BLaER1 (cell line): ENCODE measurements at regions not wholly inside any gene's neighbourhood (a gene's known extent, or its start where the extent isn't known, plus 50 kb on each side); places are given as distances from the start of the nearest gene placed in this dataset.

Source experiments
- H3K27ac ChIP-seq: shearing (Covaris generic); formaldehyde crosslinking; 2 replicates; pipeline ENCODE4 v1.8.1; 2022
- H3K27me3 ChIP-seq: shearing (Covaris generic); formaldehyde crosslinking; 2 replicates; pipeline ENCODE4 v1.8.1; 2022
- H3K36me3 ChIP-seq: shearing (Covaris generic); formaldehyde crosslinking; 2 replicates; pipeline ENCODE4 v1.8.1; 2022
- H3K4me1 ChIP-seq: shearing (Covaris generic); formaldehyde crosslinking; 2 replicates; pipeline ENCODE4 v1.8.1; 2022
- H3K4me2 ChIP-seq: shearing (Covaris generic); formaldehyde crosslinking; 2 replicates; pipeline ENCODE4 v1.8.1; 2022
- H3K4me3 ChIP-seq: shearing (Covaris generic); formaldehyde crosslinking; 2 replicates; pipeline ENCODE4 v1.8.1; 2022
- H3K9ac ChIP-seq: shearing (Covaris generic); formaldehyde crosslinking; 2 replicates; pipeline ENCODE4 v1.8.1; 2022
- H3K9me3 ChIP-seq: shearing (Covaris generic); formaldehyde crosslinking; 2 replicates; pipeline ENCODE4 v1.8.1; 2022
- H4K20me1 ChIP-seq: shearing (Covaris generic); formaldehyde crosslinking; 2 replicates; pipeline ENCODE4 v1.8.1; 2022
- Cebpa-rat ChIP-seq: shearing (Covaris generic); IDR thresholded peaks from 2 replicates; pipeline ENCODE4 v1.8.1; 2022

DNA sequence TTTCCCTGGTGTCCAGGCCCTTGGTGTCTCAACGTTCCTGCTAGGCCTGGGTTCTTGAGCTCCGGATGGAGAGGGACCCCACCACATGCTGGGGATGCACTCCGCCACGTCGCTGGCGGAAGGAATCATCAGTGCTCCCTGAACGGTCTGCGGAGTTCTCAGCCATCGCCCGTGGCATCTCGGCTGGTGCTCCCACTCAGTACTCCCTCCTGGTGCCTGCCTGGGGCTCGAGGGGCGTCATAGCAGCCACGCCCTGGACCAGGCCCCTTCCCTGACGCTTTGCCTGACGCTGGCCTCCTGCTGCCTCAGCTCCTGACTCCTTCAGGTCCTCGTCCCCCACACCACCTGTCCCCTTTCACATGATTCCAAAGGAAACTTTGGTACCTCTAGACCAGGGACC is 95.9 kb upstream of the CIBAR2 start:
- H3K4me1 ChIP-seq = peaks cover 4% of the 10 kb centered on the region
- no peaks in the 10 kb centered on the region for H4K20me1 ChIP-seq
- no peaks in the 10 kb centered on the region for H3K27me3 ChIP-seq
- H3K4me3 ChIP-seq = no peak overlapping the region
- H3K36me3 ChIP-seq = no peaks in the 10 kb centered on the region
- no peak for TF ChIP-seq Cebpa-rat
- H3K9ac ChIP-seq = no peak overlapping the region
- no peak overlapping the region for H3K4me2 ChIP-seq
- H3K9me3 ChIP-seq = peaks cover 3% of the 10 kb centered on the region; the same call in 1 of the 2 replicates
- no peak overlapping the region for H3K27ac ChIP-seq

DNA sequence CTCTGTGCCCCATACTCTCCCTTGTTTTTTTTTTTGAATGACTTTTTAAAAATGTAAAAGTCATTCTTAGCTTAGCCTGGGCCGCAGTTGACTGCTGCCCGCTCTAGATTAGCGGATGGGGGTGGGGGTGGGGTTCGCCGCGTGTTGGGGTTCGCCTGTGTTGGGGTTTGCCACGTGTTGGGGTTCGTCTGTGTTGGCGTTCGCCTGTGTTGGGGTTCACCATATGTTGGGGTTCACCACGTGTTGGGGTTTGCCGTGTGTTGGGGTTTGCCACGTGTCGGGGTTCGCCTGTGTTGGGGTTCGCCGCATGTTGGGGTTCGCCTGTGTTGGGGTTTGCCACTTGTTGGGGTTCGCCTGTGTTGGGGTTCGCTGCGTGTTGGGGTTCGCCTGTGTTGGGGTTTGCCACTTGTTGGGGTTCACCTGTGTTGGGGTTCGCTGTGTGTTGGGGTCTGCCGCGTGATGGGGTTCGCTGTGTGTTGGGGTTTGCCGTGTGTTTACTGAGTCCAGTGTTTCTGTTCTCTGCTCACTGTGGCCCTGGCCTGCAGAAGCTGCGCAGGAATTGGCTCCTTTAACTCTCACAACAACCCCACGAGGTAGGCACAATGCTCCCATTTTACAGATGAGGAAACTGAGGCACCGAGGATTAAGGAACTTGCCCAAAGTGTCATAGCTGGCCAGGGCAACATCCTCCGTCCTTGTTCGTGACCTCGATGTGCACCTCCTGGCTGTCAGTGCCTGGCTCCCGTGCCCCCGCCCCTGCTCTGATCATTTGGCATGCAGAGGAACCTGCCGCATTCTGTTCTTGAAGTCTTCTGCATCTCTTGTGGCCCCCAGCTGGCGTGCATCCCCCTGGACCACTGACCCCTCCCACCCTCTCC is 96.6 kb upstream of the CIBAR2 start:
- H3K9me3 ChIP-seq = peaks cover 3% of the 10 kb centered on the region; the same call in 1 of the 2 replicates
- no peak for TF ChIP-seq Cebpa-rat
- no peak overlapping the region for H3K9ac ChIP-seq
- H3K4me1 ChIP-seq = peaks cover 6% of the 10 kb centered on the region; the same call in 1 of the 2 replicates
- no peaks in the 10 kb centered on the region for H3K36me3 ChIP-seq
- H4K20me1 ChIP-seq = no peaks in the 10 kb centered on the region
- H3K27me3 ChIP-seq = no peaks in the 10 kb centered on the region
- no peak overlapping the region for H3K4me3 ChIP-seq
- no peak overlapping the region for H3K4me2 ChIP-seq
- no peak overlapping the region for H3K27ac ChIP-seq

DNA sequence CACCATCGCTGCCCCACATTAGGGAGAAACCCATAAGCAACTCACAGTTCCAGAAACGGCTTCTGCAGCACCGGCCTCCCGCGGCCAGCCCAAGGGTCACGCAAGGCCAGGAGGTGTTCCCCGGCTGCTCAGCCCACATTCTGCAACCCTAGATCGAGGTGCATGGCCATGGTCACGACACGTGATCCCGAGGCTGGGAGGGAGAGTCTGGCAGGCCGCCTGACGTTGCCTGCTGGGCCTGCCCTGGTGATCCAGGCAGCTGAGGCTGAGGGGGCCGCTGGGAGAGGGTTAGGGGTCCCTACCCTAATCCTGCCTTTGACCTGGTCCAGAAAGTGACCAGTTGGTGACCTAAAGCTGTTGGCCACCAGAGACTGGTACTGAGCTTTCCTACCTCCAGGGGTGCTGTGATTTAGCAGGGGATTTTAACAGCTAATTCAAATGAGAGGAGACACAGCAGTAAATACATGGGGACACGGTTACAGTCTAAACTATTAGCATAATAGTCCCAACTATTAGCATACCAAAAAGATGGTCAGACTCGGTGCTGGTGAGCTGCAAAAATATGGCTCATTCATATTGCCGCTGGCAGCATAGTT is 97.4 kb upstream of the CIBAR2 start:
- peaks cover 7% of the 10 kb centered on the region; the same call in 1 of the 2 replicates for H3K4me1 ChIP-seq
- TF ChIP-seq Cebpa-rat = no peak
- H3K27ac ChIP-seq = no peak overlapping the region
- H3K4me3 ChIP-seq = no peak overlapping the region
- no peaks in the 10 kb centered on the region for H4K20me1 ChIP-seq
- H3K27me3 ChIP-seq = no peaks in the 10 kb centered on the region
- no peak overlapping the region for H3K9ac ChIP-seq
- peaks cover under 1% of the 10 kb centered on the region; the same call in 1 of the 2 replicates for H3K9me3 ChIP-seq
- no peak overlapping the region for H3K4me2 ChIP-seq
- no peaks in the 10 kb centered on the region for H3K36me3 ChIP-seq

GRCh38 chr16:85210423-85211169 is 98.3 kb upstream of the CIBAR2 start:
- TF ChIP-seq Cebpa-rat = no peak
- Histone ChIP-seq H3K4me2 (no peak overlapping the region), H3K4me1 (peaks cover 7% of the 10 kb centered on the region; the same call in 1 of the 2 replicates), H3K27me3 (no peaks in the 10 kb centered on the region), H4K20me1 (no peaks in the 10 kb centered on the region), H3K27ac (no peak overlapping the region), H3K9ac (no peak overlapping the region), H3K36me3 (no peaks in the 10 kb centered on the region), H3K9me3 (no peaks in the 10 kb centered on the region), H3K4me3 (no peak overlapping the region)

GRCh38 chr16:85211271-85211801 is 99.1 kb upstream of the CIBAR2 start:
- H3K4me3 ChIP-seq = no peak overlapping the region
- H3K9me3 ChIP-seq = no peaks in the 10 kb centered on the region
- H3K36me3 ChIP-seq = no peaks in the 10 kb centered on the region
- no peak overlapping the region for H3K9ac ChIP-seq
- H3K4me1 ChIP-seq = peaks cover 11% of the 10 kb centered on the region; the same call in 1 of the 2 replicates
- no peak for TF ChIP-seq Cebpa-rat
- H3K27ac ChIP-seq = no peak overlapping the region
- no peaks in the 10 kb centered on the region for H3K27me3 ChIP-seq
- no peak overlapping the region for H3K4me2 ChIP-seq
- H4K20me1 ChIP-seq = no peaks in the 10 kb centered on the region

DNA sequence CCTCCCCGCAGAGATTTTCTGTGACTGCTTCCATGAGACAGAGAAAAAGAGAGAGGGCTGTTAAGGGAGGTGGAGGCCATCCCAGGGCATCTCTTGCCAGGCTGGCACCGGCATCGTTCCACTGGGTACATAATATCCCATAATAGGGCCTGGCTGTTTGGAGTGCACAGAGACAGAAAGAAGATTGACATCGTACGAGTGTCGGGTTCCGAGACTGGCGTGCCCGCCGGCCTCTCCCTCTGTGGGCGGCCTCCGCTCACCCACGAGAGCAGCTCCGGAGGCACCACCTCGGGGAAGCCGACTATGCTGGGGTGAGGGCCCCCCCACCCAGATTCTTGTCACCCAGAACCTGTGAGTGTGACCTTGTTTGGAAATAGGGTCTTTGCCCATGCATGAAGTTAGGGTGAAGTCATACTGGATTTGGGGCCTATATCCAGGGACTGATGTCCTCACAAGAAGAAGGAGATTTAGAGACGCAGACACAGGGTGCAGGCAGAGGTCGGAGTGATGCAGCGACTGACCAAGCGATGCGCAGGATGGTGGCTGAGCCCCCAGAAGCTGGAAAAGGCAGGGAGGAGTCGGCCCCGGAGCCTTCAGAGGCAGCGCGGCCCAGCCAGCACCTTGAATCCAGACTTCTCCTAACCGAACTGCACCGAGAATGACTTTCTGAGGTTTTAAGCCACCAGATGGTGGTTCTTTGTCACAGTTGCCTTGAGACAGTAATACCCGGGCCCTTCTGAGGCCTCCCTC is 101.8 kb upstream of the CIBAR2 start:
- Histone ChIP-seq H3K9ac (no peak overlapping the region), H3K4me1 (peaks cover 33% of the 10 kb centered on the region), H3K4me3 (no peak overlapping the region), H4K20me1 (no peaks in the 10 kb centered on the region), H3K27me3 (no peaks in the 10 kb centered on the region), H3K27ac (no peak overlapping the region), H3K9me3 (no peaks in the 10 kb centered on the region), H3K4me2 (no peak overlapping the region), H3K36me3 (no peaks in the 10 kb centered on the region)
- no peak for TF ChIP-seq Cebpa-rat

DNA sequence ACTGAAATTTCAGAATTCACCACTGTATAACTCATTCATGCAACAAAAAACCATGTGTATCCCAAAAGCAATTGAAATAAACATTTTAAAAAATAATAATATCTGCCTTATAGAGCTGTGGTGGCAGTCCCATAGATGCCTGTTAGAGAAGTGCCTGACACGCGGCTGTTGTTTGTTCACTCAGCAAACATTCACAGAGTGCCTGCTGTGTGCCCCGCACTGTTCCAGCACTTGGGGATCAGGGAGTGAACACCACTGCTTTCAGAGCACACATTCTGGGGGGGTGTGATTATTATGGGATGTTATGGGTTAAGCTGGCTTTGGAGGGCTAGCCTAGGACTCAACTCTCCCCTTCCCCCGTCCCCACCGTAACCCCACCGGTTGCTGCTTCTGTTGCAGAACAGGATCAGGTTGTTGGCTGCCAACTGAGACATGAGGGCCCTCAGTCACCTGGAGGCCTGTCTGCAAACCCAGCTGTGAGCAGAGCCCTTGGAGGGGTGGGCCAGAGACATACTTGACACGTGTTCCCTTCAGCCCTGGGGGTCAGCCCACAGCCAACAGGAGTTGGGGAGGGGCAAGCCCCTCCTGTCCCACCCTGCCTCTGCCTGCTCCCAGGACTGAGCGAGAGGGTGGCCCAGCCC is 103.3 kb upstream of the CIBAR2 start:
- no peak overlapping the region for H3K9ac ChIP-seq

DNA sequence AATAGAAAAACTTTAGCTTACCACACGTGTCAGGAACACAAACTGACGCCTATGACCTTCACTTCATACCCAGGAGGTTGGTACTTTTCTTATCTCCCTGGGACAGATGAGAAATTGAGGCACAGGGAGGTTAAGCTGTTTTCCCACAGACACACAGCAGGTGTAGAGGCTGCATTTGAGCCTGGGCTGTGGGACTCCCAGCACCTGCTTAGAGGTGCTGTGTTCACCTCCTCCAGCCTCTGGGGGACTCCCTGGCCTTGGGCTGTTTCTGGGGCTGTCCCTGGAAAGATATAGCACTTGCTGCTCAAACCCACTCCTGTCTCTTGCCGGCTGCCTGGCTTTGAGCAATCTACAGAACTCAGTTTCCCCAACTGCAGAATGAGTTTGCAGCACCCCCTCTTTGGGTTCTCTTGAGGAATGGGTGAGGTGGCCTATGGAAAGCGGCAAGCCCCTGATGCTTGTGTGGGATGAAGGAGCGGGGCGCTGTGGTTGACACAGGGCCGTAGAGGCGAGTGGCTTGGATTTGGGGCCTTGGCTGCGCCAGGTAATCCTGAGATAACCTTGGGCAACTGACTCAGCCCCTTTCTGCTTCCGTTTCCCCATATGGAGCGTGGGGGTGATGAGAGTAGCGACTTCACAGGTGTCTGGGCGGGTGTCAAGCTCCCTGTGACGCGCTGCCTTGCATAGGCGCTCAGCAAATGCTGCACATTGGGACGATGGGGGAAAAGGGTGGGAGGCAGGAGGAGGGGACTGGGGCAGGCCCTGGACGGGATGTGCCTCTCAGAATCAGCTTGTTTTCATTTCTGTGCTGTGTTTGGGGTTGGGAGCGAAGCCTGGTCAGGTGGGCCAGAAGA is 104.5 kb upstream of the CIBAR2 start:
- H3K36me3 ChIP-seq = no peaks in the 10 kb centered on the region
- peaks cover 59% of the 10 kb centered on the region for H3K4me1 ChIP-seq
- no peaks in the 10 kb centered on the region for H4K20me1 ChIP-seq
- H3K9ac ChIP-seq = no peak overlapping the region
- no peaks in the 10 kb centered on the region for H3K27me3 ChIP-seq
- peak overlapping the region; percentile 32 for H3K4me2 ChIP-seq
- TF ChIP-seq Cebpa-rat = no peak
- H3K27ac ChIP-seq = peak overlapping the region; percentile 22; the same call in 1 of the 2 replicates
- no peaks in the 10 kb centered on the region for H3K9me3 ChIP-seq
- H3K4me3 ChIP-seq = no peak overlapping the region

More for the DNA sequence above, 103.3 kb upstream of the CIBAR2 start:
- Histone ChIP-seq H4K20me1 (no peaks in the 10 kb centered on the region), H3K36me3 (no peaks in the 10 kb centered on the region), H3K27me3 (no peaks in the 10 kb centered on the region), H3K9me3 (no peaks in the 10 kb centered on the region), H3K4me2 (no peak overlapping the region), H3K27ac (no peak overlapping the region), H3K4me3 (no peak overlapping the region), H3K4me1 (peaks cover 48% of the 10 kb centered on the region)
- no peak for TF ChIP-seq Cebpa-rat
